WTC11 (cell line): ENCODE measurements at regions not wholly inside any gene's neighbourhood (a gene's known extent, or its start where the extent isn't known, plus 50 kb on each side); places are given as distances from the start of the nearest gene placed in this dataset.

Source experiments
- ATAC-seq: fragments of 200-7000 bp; cut with Tn5 transposase; 2 replicates; pipeline ENCODE4 v1.10.0; 2021; ENCODE audit warnings: mild to moderate bottlenecking, moderate library complexity
- CTCF ChIA-PET: fragments of 300-600 bp; sonication (Branson Sonifier 250); formaldehyde crosslinking; loops from one replicate; lab custom pipeline; 2021; ENCODE audit warnings: antibody characterized with exemption; lab: Charles Lee
- POLR2A ChIA-PET: fragments of 350-600 bp; sonication (Branson Sonifier 250); formaldehyde crosslinking; loops from one replicate; lab custom pipeline; 2021; ENCODE audit warnings: antibody characterized with exemption; lab: Charles Lee
- DNase-seq: peaks from one replicate; pipeline ENCODE4 v3.0.0; 2021; ENCODE audit warnings: low spot score
- H3K27ac Mint-ChIP-seq: 2 replicates; pipeline ENCODE4 v1.8.0; 2021; ENCODE audit warnings: mixed read lengths
- H3K27me3 Mint-ChIP-seq: 2 replicates; pipeline ENCODE4 v1.8.0; 2021; ENCODE audit warnings: low read depth, mild to moderate bottlenecking, moderate library complexity, mixed read lengths
- H3K36me3 Mint-ChIP-seq: 2 replicates; pipeline ENCODE4 v1.8.0; 2021; ENCODE audit warnings: mixed read lengths
- H3K4me1 Mint-ChIP-seq: 2 replicates; pipeline ENCODE4 v1.8.0; 2022; ENCODE audit warnings: mixed read lengths
- H3K4me3 Mint-ChIP-seq: 2 replicates; pipeline ENCODE4 v1.8.0; 2021; ENCODE audit warnings: mild to moderate bottlenecking, moderate library complexity, mixed read lengths
- H3K9me3 Mint-ChIP-seq: 2 replicates; pipeline ENCODE4 v1.8.0; 2021; ENCODE audit warnings: mixed read lengths
- GABPB1 ChIP-seq: sonication (generic); formaldehyde crosslinking; IDR thresholded peaks from 2 replicates; pipeline ENCODE4 v1.8.1; 2023; ENCODE audit warnings: mild to moderate bottlenecking, missing genetic modification reagents
- NFE2L1 ChIP-seq: sonication (generic); formaldehyde crosslinking; IDR thresholded peaks from 2 replicates; pipeline ENCODE4 v1.8.1; 2023; ENCODE audit warnings: missing genetic modification reagents
- RELA ChIP-seq: sonication (generic); formaldehyde crosslinking; IDR thresholded peaks from 2 replicates; pipeline ENCODE4 v1.8.1; 2022; ENCODE audit warnings: missing genetic modification reagents, mild to moderate bottlenecking, borderline replicate concordance
- RORB ChIP-seq: fragments of 250-450 bp; sonication (Bioruptor Pico); IDR thresholded peaks from 2 replicates; pipeline ENCODE4 v1.9.0; 2021; ENCODE audit warnings: mild to moderate bottlenecking
- SMAD4 ChIP-seq: sonication (generic); formaldehyde crosslinking; IDR thresholded peaks from 2 replicates; pipeline ENCODE4 v1.8.0; 2022; ENCODE audit warnings: mild to moderate bottlenecking, missing genetic modification reagents
- TEAD1 ChIP-seq: sonication (generic); formaldehyde crosslinking; IDR thresholded peaks from 2 replicates; pipeline ENCODE4 v1.8.0; 2022; ENCODE audit warnings: mild to moderate bottlenecking, missing genetic modification reagents
- TEAD4 ChIP-seq: sonication (generic); formaldehyde crosslinking; IDR thresholded peaks from 2 replicates; pipeline ENCODE4 v1.8.0; 2022; ENCODE audit warnings: mild to moderate bottlenecking, missing genetic modification reagents
- ZBTB21 ChIP-seq: sonication (generic); formaldehyde crosslinking; IDR thresholded peaks from 2 replicates; pipeline ENCODE4 v1.8.1; 2023; ENCODE audit warnings: mild to moderate bottlenecking, missing genetic modification reagents, borderline replicate concordance
- TF ChIP-seq, protein P1 (sequence below): fragments of 200-600 bp; IDR thresholded peaks from 2 replicates; pipeline ENCODE4 v1.8.0; 2022; ENCODE audit warnings: antibody characterized with exemption
- TF ChIP-seq, protein P2 (sequence below): sonication (generic); formaldehyde crosslinking; conservative IDR thresholded peaks from 2 replicates; pipeline ENCODE4 v1.8.1; 2023; ENCODE audit warnings: mild to moderate bottlenecking, low read depth, missing genetic modification reagents, moderate library complexity
- TF ChIP-seq, protein P3 (sequence below): fragments of 250-450 bp; sonication (Bioruptor Pico); IDR thresholded peaks from 2 replicates; pipeline ENCODE4 v1.9.0; 2021; ENCODE audit warnings: moderate library complexity, mild to moderate bottlenecking, inconsistent platforms, borderline replicate concordance
- TF ChIP-seq, protein P4 (sequence below): sonication (generic); formaldehyde crosslinking; IDR thresholded peaks from 2 replicates; pipeline ENCODE4 v1.8.1; 2023; ENCODE audit warnings: mild to moderate bottlenecking, missing genetic modification reagents, borderline replicate concordance
- TF ChIP-seq, protein P5 (sequence below): sonication (generic); formaldehyde crosslinking; conservative IDR thresholded peaks from 2 replicates; pipeline ENCODE4 v1.8.1; 2022; ENCODE audit warnings: mild to moderate bottlenecking, missing genetic modification reagents
- TF ChIP-seq, protein P6 (sequence below): sonication (generic); formaldehyde crosslinking; IDR thresholded peaks from 2 replicates; pipeline ENCODE4 v1.8.0; 2023; ENCODE audit warnings: missing genetic modification reagents, mild to moderate bottlenecking, borderline replicate concordance
- TF ChIP-seq, protein P7 (sequence below): sonication (generic); formaldehyde crosslinking; IDR thresholded peaks from 2 replicates; pipeline ENCODE4 v1.8.0; 2022; ENCODE audit warnings: mild to moderate bottlenecking, missing genetic modification reagents

DNA sequence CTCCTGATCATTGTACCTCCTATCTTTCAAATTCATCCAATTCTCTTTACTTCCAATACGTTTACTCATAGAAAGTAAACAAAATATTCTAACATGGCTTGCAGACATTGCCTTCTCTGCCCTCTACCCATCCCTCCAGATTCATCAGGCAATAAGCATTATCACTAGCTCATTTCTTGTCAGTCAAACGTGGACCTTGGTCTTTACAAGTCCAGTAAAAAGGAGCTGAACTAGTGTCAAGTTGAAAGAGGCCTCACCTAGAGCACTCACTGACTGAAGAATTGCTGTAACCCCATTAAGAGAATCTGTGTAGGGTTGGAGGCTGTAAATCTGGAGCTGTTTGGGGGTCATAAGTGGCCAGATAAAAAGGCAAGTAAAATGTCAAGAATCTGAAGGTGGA is 435.0 kb upstream of the CCDC179 start:
- TF ChIP-seq, protein P1, sequence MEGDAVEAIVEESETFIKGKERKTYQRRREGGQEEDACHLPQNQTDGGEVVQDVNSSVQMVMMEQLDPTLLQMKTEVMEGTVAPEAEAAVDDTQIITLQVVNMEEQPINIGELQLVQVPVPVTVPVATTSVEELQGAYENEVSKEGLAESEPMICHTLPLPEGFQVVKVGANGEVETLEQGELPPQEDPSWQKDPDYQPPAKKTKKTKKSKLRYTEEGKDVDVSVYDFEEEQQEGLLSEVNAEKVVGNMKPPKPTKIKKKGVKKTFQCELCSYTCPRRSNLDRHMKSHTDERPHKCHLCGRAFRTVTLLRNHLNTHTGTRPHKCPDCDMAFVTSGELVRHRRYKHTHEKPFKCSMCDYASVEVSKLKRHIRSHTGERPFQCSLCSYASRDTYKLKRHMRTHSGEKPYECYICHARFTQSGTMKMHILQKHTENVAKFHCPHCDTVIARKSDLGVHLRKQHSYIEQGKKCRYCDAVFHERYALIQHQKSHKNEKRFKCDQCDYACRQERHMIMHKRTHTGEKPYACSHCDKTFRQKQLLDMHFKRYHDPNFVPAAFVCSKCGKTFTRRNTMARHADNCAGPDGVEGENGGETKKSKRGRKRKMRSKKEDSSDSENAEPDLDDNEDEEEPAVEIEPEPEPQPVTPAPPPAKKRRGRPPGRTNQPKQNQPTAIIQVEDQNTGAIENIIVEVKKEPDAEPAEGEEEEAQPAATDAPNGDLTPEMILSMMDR = no peak
- TF ChIP-seq, protein P2, sequence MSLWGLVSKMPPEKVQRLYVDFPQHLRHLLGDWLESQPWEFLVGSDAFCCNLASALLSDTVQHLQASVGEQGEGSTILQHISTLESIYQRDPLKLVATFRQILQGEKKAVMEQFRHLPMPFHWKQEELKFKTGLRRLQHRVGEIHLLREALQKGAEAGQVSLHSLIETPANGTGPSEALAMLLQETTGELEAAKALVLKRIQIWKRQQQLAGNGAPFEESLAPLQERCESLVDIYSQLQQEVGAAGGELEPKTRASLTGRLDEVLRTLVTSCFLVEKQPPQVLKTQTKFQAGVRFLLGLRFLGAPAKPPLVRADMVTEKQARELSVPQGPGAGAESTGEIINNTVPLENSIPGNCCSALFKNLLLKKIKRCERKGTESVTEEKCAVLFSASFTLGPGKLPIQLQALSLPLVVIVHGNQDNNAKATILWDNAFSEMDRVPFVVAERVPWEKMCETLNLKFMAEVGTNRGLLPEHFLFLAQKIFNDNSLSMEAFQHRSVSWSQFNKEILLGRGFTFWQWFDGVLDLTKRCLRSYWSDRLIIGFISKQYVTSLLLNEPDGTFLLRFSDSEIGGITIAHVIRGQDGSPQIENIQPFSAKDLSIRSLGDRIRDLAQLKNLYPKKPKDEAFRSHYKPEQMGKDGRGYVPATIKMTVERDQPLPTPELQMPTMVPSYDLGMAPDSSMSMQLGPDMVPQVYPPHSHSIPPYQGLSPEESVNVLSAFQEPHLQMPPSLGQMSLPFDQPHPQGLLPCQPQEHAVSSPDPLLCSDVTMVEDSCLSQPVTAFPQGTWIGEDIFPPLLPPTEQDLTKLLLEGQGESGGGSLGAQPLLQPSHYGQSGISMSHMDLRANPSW (CRISPR knock-in tag) = no peak
- TF ChIP-seq TEAD4 (no peak), RELA (no peak), RORB (no peak), TEAD1 (CRISPR knock-in tag) (no peak), GABPB1 (no peak)
- TF ChIP-seq, protein P3, sequence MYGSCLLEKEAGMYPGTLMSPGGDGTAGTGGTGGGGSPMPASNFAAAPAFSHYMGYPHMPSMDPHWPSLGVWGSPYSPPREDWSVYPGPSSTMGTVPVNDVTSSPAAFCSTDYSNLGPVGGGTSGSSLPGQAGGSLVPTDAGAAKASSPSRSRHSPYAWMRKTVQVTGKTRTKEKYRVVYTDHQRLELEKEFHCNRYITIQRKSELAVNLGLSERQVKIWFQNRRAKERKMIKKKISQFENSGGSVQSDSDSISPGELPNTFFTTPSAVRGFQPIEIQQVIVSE (CRISPR knock-in tag) = no peak
- TF ChIP-seq, all 79 proteins: peak for 0
- ChIA-PET POLR2A (no interaction called here), CTCF (no interaction called here)
- DNase-seq (no peak), ATAC-seq (no peak)
- H3K27ac Mint-ChIP-seq = no peak overlapping the region
- no peaks in the 10 kb centered on the region for H3K4me1 Mint-ChIP-seq
- no peak overlapping the region for H3K4me3 Mint-ChIP-seq
- 0 out of 2 replicates have a peak, but pooled peaks cover 2% of the 10 kb centered on the region for H3K9me3 Mint-ChIP-seq
- H3K27me3 Mint-ChIP-seq = no peaks in the 10 kb centered on the region
- no peaks in the 10 kb centered on the region for H3K36me3 Mint-ChIP-seq

DNA sequence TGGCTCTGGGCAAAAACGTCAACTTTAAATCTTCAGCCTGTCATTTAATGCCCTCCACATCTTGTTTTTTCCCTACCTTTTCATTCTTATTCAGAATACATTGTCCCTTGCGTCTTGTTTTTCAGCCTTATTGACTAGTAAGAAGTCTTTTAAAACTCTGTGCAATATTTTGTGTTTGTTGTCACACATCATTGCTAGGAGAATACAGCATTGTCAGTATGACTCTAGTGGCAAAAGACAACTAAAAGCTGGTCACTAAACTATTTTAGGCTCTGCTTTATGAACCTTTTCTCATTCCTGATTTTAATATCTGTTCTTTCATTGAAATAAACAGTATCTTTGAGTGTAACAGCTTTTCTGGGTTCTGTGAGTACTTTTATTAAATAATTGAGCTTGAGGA is 447.8 kb upstream of the CCDC179 start:
- H3K36me3 Mint-ChIP-seq = peaks cover 4% of the 10 kb centered on the region
- ATAC-seq (no peak), DNase-seq (no peak)
- peaks cover 15% of the 10 kb centered on the region for H3K4me1 Mint-ChIP-seq
- peaks cover 23% of the 10 kb centered on the region for H3K9me3 Mint-ChIP-seq
- no peaks in the 10 kb centered on the region; the same call in 1 of the 2 replicates for H3K27me3 Mint-ChIP-seq
- H3K4me3 Mint-ChIP-seq = no peak overlapping the region
- no peak overlapping the region for H3K27ac Mint-ChIP-seq
- ChIA-PET POLR2A (no interaction called here), CTCF (no interaction called here)
- no peak for TF ChIP-seq ZBTB21 (CRISPR knock-in tag)

DNA sequence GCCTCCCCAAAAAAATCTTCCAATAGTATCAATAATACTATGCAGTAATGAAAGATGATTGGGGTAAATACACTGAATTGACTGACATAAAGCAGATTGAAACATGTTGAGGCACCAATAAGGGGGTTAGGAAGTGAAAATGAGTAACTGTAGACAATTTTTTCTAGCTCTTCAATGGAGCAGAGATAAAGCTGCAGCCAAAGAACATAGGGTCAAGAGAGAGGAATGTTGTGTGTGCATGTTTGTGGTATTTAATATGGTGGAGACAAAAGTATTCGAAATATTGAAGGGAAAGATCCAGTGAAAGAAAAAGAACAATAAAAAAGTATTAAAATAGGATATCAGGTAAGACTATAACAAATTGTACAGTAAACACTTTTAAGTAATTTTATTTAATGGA is 450.0 kb upstream of the CCDC179 start:
- ATAC-seq (no peak), DNase-seq (no peak)
- Mint-ChIP-seq H3K4me1 (peaks cover 8% of the 10 kb centered on the region; the same call in 1 of the 2 replicates), H3K9me3 (peaks cover 12% of the 10 kb centered on the region), H3K27me3 (no peaks in the 10 kb centered on the region), H3K27ac (no peak overlapping the region), H3K4me3 (no peak overlapping the region), H3K36me3 (no peaks in the 10 kb centered on the region)
- POLR2A ChIA-PET = interaction anchor here (0.6 kb wide), 1 partner anchor 40 kb away, joined by 6 read pairs; no protein-coding TSS in a partner anchor
- CTCF ChIA-PET = no interaction called here
- TF ChIP-seq, protein P4, sequence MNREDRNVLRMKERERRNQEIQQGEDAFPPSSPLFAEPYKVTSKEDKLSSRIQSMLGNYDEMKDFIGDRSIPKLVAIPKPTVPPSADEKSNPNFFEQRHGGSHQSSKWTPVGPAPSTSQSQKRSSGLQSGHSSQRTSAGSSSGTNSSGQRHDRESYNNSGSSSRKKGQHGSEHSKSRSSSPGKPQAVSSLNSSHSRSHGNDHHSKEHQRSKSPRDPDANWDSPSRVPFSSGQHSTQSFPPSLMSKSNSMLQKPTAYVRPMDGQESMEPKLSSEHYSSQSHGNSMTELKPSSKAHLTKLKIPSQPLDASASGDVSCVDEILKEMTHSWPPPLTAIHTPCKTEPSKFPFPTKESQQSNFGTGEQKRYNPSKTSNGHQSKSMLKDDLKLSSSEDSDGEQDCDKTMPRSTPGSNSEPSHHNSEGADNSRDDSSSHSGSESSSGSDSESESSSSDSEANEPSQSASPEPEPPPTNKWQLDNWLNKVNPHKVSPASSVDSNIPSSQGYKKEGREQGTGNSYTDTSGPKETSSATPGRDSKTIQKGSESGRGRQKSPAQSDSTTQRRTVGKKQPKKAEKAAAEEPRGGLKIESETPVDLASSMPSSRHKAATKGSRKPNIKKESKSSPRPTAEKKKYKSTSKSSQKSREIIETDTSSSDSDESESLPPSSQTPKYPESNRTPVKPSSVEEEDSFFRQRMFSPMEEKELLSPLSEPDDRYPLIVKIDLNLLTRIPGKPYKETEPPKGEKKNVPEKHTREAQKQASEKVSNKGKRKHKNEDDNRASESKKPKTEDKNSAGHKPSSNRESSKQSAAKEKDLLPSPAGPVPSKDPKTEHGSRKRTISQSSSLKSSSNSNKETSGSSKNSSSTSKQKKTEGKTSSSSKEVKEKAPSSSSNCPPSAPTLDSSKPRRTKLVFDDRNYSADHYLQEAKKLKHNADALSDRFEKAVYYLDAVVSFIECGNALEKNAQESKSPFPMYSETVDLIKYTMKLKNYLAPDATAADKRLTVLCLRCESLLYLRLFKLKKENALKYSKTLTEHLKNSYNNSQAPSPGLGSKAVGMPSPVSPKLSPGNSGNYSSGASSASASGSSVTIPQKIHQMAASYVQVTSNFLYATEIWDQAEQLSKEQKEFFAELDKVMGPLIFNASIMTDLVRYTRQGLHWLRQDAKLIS = no peak
- TF ChIP-seq NFE2L1 (CRISPR knock-in tag) (no peak), SMAD4 (CRISPR knock-in tag) (no peak)
- TF ChIP-seq, protein P5, sequence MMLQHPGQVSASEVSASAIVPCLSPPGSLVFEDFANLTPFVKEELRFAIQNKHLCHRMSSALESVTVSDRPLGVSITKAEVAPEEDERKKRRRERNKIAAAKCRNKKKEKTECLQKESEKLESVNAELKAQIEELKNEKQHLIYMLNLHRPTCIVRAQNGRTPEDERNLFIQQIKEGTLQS (CRISPR knock-in tag) = no peak
- TF ChIP-seq, protein P3 (CRISPR knock-in tag) = no peak
- TF ChIP-seq, protein P6, sequence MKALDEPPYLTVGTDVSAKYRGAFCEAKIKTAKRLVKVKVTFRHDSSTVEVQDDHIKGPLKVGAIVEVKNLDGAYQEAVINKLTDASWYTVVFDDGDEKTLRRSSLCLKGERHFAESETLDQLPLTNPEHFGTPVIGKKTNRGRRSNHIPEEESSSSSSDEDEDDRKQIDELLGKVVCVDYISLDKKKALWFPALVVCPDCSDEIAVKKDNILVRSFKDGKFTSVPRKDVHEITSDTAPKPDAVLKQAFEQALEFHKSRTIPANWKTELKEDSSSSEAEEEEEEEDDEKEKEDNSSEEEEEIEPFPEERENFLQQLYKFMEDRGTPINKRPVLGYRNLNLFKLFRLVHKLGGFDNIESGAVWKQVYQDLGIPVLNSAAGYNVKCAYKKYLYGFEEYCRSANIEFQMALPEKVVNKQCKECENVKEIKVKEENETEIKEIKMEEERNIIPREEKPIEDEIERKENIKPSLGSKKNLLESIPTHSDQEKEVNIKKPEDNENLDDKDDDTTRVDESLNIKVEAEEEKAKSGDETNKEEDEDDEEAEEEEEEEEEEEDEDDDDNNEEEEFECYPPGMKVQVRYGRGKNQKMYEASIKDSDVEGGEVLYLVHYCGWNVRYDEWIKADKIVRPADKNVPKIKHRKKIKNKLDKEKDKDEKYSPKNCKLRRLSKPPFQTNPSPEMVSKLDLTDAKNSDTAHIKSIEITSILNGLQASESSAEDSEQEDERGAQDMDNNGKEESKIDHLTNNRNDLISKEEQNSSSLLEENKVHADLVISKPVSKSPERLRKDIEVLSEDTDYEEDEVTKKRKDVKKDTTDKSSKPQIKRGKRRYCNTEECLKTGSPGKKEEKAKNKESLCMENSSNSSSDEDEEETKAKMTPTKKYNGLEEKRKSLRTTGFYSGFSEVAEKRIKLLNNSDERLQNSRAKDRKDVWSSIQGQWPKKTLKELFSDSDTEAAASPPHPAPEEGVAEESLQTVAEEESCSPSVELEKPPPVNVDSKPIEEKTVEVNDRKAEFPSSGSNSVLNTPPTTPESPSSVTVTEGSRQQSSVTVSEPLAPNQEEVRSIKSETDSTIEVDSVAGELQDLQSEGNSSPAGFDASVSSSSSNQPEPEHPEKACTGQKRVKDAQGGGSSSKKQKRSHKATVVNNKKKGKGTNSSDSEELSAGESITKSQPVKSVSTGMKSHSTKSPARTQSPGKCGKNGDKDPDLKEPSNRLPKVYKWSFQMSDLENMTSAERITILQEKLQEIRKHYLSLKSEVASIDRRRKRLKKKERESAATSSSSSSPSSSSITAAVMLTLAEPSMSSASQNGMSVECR (CRISPR knock-in tag) = no peak
- TF ChIP-seq, protein P7, sequence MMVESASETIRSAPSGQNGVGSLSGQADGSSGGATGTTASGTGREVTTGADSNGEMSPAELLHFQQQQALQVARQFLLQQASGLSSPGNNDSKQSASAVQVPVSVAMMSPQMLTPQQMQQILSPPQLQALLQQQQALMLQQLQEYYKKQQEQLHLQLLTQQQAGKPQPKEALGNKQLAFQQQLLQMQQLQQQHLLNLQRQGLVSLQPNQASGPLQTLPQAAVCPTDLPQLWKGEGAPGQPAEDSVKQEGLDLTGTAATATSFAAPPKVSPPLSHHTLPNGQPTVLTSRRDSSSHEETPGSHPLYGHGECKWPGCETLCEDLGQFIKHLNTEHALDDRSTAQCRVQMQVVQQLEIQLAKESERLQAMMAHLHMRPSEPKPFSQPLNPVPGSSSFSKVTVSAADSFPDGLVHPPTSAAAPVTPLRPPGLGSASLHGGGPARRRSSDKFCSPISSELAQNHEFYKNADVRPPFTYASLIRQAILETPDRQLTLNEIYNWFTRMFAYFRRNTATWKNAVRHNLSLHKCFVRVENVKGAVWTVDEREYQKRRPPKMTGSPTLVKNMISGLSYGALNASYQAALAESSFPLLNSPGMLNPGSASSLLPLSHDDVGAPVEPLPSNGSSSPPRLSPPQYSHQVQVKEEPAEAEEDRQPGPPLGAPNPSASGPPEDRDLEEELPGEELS = no peak
